Suprapubic skin (tissue), 3 donors: ENCODE measurements at regions not wholly inside any gene's neighbourhood (a gene's known extent, or its start where the extent isn't known, plus 50 kb on each side); places are given as distances from the start of the nearest gene placed in this dataset.

Experiments used
- POLR2A ChIP-seq, 2 donors: fragments of 450-650 bp; IDR thresholded peaks; one replicate each; pipeline ENCODE4 v1.6.1; 2017; ENCODE audit warnings: antibody characterized with exemption in 2 of 2, mild to moderate bottlenecking in 2 of 2, moderate library complexity in 2 of 2
- TF ChIP-seq, protein P1 (sequence below), 2 donors: fragments of 200-600 bp in 1 of 2; fragments of 450-650 bp in 1 of 2; sonication (generic) in 1 of 2; IDR thresholded peaks; one replicate each; pipeline ENCODE4 v1.5.1; 2016 to 2019; ENCODE audit warnings: antibody characterized with exemption in 2 of 2, mild to moderate bottlenecking in 1 of 2, moderate library complexity in 1 of 2

- TF ChIP-seq, protein P1, sequence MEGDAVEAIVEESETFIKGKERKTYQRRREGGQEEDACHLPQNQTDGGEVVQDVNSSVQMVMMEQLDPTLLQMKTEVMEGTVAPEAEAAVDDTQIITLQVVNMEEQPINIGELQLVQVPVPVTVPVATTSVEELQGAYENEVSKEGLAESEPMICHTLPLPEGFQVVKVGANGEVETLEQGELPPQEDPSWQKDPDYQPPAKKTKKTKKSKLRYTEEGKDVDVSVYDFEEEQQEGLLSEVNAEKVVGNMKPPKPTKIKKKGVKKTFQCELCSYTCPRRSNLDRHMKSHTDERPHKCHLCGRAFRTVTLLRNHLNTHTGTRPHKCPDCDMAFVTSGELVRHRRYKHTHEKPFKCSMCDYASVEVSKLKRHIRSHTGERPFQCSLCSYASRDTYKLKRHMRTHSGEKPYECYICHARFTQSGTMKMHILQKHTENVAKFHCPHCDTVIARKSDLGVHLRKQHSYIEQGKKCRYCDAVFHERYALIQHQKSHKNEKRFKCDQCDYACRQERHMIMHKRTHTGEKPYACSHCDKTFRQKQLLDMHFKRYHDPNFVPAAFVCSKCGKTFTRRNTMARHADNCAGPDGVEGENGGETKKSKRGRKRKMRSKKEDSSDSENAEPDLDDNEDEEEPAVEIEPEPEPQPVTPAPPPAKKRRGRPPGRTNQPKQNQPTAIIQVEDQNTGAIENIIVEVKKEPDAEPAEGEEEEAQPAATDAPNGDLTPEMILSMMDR (IDR thresholded peaks at IDR 0.05) = no peak
- no peak for TF ChIP-seq POLR2A (IDR thresholded peaks at IDR 0.05)
Observed at GRCh38 chr10:8214587-8214986, 160.1 kb downstream of the GATA3 start.
